LHCN-M2 (cell line): ENCODE measurements at regions not wholly inside any gene's neighbourhood (a gene's known extent, or its start where the extent isn't known, plus 50 kb on each side); places are given as distances from the start of the nearest gene placed in this dataset.
"Not testable (repeated sequence)": the region's sequence is repeated elsewhere in the genome, so short reads cannot be mapped to it uniquely, and the experiment has no call there.

Experiments used
- DNase-seq: peaks from one replicate; pipeline ENCODE4 v3.0.0-alpha.2; 2012; ENCODE audit warnings: low read depth

GRCh38 chr20:17873410-17874270 is 95.0 kb downstream of the SNX5 start:
- peak; percentile 62 for DNase-seq

- no peak for DNase-seq
Measured at GRCh38 chr20:17872959-17873358, 95.6 kb downstream of the SNX5 start.

GRCh38 chr20:17872434-17872833 is 96.2 kb downstream of the SNX5 start:
- DNase-seq = no peak

- no peak for DNase-seq
Measured at GRCh38 chr20:17871886-17872285, 96.7 kb downstream of the SNX5 start.

- DNase-seq = no peak
Measured at GRCh38 chr20:17871181-17871580, 97.4 kb downstream of the SNX5 start.

- no peak for DNase-seq
Measured at GRCh38 chr20:17870086-17870740, 98.4 kb downstream of the SNX5 start.

- no peak for DNase-seq
Measured at GRCh38 chr20:17869295-17869994, 99.1 kb downstream of the SNX5 start.

GRCh38 chr20:17868700-17869231 is 99.8 kb downstream of the SNX5 start:
- DNase-seq = no peak

GRCh38 chr20:17868151-17868550 is 100.4 kb downstream of the SNX5 start:
- DNase-seq = no peak

- no peak for DNase-seq
Measured at GRCh38 chr20:17867131-17867925, 101.3 kb downstream of the SNX5 start.

GRCh38 chr20:17866234-17867001 is 102.2 kb downstream of the SNX5 start:
- no peak for DNase-seq

GRCh38 chr20:17863577-17864292 is 104.9 kb downstream of the SNX5 start:
- DNase-seq = no peak

GRCh38 chr20:17863209-17863576 is 105.4 kb downstream of the SNX5 start:
- DNase-seq = no peak

- DNase-seq = no peak
Measured at GRCh38 chr20:17862171-17862570, 106.4 kb downstream of the SNX5 start.

- DNase-seq = not testable (repeated sequence)
Measured at GRCh38 chr20:17861620-17862019, 107.0 kb downstream of the SNX5 start.

- DNase-seq = no peak
Measured at GRCh38 chr20:17860301-17861197, 108.0 kb downstream of the SNX5 start.

GRCh38 chr20:17859616-17860232 is 108.9 kb downstream of the SNX5 start:
- no peak for DNase-seq

GRCh38 chr20:17859002-17859615 is 109.5 kb downstream of the SNX5 start:
- no peak for DNase-seq
